ENCODE measurements at regions not wholly inside any gene's neighbourhood (a gene's known extent, or its start where the extent isn't known, plus 50 kb on each side); places are given as distances from the start of the nearest gene placed in this dataset.
"Not testable (repeated sequence)": the region's sequence is repeated elsewhere in the genome, so short reads cannot be mapped to it uniquely, and the experiment has no call there.

DNA sequence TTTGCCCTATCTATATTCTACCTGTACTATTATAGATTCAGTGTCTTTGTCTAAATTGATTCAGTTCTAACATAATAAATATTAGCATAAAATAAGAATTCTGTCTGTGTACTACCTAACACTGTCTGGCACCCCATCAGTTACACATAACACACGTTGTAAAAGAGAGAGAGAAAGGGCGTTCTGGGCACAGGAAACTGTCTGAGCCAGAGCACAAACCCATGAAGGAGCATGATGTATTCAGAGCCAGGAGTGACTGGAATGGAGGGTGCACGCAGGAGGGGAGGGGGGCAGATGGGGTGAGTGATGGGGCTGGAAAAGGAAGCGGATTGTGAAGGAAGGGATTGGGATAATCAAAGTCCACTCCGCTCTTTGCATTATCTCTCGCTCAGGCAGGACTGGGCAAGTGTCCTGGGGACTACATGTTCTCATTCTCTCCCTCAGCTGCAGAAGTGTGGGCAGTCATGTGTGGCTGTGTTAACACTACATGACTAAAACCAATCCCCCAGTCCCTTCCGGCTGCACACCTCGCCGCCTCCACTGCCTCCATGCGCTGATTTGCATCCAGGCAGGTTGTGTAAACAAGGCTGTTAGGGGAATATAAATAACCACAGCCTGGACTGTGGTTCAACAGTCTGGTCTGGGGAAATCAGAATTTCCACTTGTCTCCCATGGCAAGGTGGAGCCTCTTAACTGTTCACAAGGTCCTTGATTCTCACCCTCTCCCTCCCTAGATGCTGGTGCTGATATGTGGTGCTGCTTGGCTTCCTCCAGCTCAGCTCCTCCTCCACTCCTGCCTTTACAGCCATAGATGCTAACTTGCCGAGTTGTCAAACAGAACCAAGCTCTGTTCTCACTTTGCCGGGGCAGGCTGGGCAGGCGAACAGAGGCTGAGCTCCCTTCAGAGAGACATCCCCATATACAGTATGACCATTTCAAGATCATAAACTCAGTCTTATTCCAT lies 367.5 kb upstream of the BRINP1 start:
- Mint-ChIP-seq H3K36me3 (ENCODE audit: low read depth) (no peaks in the 10 kb centered on the region), H3K27me3 (no peaks in the 10 kb centered on the region), H3K4me3 (no peak overlapping the region), H3K27ac (no peak overlapping the region), H3K4me1 (ENCODE audit: low read depth) (no peaks in the 10 kb centered on the region), H3K9me3 (peaks cover 9% of the 10 kb centered on the region)
- DNase-seq = no peak

DNA sequence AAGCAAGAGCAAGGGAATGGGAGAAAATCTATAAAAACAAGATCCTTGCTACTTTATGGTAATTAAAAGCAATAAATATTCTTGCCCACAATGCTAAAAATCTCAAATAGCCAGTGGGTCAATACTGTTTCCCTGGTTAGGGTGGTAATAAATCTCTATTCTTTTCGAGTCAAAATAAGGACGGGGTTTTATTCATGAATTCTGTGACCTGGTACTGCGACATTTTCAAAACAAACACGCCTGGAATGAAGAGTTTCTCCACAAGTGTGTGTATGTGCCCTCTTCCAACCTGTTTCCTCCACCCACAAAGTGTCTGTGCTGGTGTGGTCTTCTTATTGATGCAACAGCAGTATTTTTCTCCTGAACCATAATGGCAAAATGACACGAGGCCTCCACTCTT lies 358.8 kb upstream of the BRINP1 start:
- no peak for DNase-seq
- H3K36me3 Mint-ChIP-seq (ENCODE audit: low read depth) = no peaks in the 10 kb centered on the region
- H3K4me1 Mint-ChIP-seq (ENCODE audit: low read depth) = no peaks in the 10 kb centered on the region
- peaks cover 6% of the 10 kb centered on the region for H3K9me3 Mint-ChIP-seq
- no peak overlapping the region for H3K27ac Mint-ChIP-seq
- H3K27me3 Mint-ChIP-seq = no peaks in the 10 kb centered on the region
- H3K4me3 Mint-ChIP-seq = no peak overlapping the region

DNA sequence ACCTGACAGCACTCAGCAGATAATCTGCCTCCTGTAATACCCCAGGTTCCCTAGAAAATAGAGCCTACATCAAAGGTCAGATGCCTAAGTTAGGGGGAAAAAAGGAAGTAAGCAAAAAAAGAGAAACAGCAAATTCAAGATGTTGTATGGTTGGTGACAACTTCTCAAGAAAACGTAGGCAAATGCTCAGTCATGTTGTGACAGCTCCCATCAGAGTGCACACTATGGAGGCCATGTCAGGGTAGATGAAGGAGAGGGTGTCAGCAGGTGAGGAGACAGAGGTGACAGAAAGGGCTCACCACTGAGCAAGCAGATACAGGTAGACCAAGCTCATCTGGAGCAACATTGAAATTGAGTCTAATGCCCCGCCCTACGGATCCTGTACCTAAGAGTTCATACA lies 356.8 kb upstream of the BRINP1 start:
- H3K9me3 Mint-ChIP-seq = no peaks in the 10 kb centered on the region
- H3K4me1 Mint-ChIP-seq (ENCODE audit: low read depth) = no peaks in the 10 kb centered on the region
- no peaks in the 10 kb centered on the region for H3K27me3 Mint-ChIP-seq
- no peak overlapping the region for H3K27ac Mint-ChIP-seq
- no peak overlapping the region for H3K4me3 Mint-ChIP-seq
- no peaks in the 10 kb centered on the region for H3K36me3 Mint-ChIP-seq (ENCODE audit: low read depth)
- DNase-seq = no peak

DNA sequence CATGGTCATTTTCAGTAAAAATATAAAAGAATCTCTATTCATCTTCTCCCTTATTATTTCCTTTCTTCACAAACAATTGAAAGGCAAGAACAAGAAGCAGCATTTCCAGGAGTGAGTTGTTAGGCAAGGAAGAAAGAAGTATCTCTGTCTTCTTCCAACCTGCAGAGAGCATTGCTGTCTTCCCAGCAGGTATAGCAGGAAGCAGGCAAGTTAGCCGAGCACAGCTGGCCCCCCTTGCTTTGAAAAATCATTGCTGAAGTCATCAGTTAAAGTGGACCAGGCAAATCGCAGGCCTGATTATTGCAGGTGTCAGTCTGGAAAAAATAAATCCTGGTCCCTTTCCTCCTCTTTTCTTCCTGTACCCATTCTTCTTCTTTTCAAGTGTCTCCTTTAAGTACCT lies 353.1 kb upstream of the BRINP1 start:
- Mint-ChIP-seq H3K27me3 (no peaks in the 10 kb centered on the region), H3K4me1 (ENCODE audit: low read depth) (no peaks in the 10 kb centered on the region), H3K36me3 (ENCODE audit: low read depth) (no peaks in the 10 kb centered on the region), H3K27ac (no peak overlapping the region), H3K9me3 (no peaks in the 10 kb centered on the region), H3K4me3 (no peak overlapping the region)
- no peak for DNase-seq

DNA sequence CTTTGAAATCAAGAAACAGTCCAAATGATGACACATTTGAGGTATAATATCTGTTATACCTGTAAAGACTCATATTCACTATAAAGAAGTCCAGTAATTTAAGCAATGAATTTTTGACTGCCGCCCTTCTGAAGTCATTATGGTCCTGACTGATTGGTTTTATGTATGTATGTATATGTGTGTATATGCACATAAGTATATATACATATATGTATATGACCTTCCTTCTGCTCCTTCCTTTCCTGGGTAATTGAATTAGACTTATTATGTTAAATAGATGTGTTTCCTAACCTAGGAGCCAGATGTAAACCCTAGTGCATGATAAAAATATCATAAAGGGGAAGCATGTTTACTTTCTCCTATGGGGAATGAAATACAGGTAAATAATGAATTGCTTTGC lies 343.1 kb upstream of the BRINP1 start:
- no peak for DNase-seq

DNA sequence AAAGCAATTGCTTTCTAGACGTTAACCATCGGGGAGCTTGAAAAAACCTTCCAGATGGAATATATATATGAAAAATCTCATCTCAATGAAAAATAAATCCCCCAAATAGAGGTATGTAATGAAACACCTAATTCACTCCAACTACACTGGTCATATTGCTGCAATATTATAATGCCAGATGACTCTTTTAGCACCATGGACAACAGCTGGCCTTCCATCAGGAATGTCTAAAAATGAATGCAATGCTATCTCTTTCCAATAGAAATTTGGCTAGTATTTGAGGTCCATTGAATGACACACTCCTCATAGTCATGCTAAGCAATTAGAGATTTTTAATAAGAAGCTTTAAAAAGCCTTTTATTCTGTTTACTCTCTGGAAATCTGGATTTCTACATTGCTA lies 340.2 kb upstream of the BRINP1 start:
- no peak for DNase-seq
- Mint-ChIP-seq H3K4me1 (ENCODE audit: low read depth) (no peaks in the 10 kb centered on the region), H3K4me3 (no peak overlapping the region), H3K27me3 (no peaks in the 10 kb centered on the region), H3K27ac (no peak overlapping the region), H3K9me3 (no peaks in the 10 kb centered on the region), H3K36me3 (ENCODE audit: low read depth) (no peaks in the 10 kb centered on the region)

More for the DNA sequence above, 343.1 kb upstream of the BRINP1 start:
- Mint-ChIP-seq H3K9me3 (no peaks in the 10 kb centered on the region), H3K4me3 (no peak overlapping the region), H3K4me1 (ENCODE audit: low read depth) (no peaks in the 10 kb centered on the region), H3K27ac (no peak overlapping the region), H3K27me3 (no peaks in the 10 kb centered on the region), H3K36me3 (ENCODE audit: low read depth) (no peaks in the 10 kb centered on the region)

DNA sequence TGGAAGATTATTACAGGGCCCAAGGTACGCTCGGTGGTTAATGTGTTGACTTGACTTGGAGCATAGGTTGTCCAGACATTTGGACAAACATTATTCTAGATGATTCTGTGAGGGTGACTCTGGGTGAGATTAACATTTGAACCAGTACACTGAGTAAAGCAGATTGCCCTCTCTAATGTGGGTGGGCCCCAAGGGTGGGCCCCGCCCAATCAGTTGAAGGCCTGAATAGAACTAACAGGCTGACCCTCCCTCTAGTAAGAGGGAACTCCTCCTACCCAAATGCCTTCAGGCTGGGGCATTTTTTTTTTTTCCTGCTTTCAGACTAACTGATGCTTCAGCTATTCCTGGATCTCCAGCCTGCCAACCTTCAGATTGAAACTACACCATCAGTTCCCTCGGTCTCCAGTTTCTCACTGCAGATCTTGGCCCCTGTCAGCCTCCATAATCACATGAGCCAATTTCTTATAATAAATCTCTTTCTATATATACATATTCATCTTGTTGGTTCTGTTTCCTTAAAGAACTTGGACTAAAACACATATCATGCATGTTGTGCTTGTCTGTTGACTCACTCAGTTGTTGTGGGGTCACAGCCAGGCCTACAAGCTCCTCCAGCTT lies 338.1 kb upstream of the BRINP1 start:
- Mint-ChIP-seq H3K36me3 (ENCODE audit: low read depth) (no peaks in the 10 kb centered on the region), H3K27ac (no peak overlapping the region), H3K27me3 (no peaks in the 10 kb centered on the region), H3K4me1 (ENCODE audit: low read depth) (no peaks in the 10 kb centered on the region), H3K9me3 (no peaks in the 10 kb centered on the region), H3K4me3 (no peak overlapping the region)
- DNase-seq = no peak

DNA sequence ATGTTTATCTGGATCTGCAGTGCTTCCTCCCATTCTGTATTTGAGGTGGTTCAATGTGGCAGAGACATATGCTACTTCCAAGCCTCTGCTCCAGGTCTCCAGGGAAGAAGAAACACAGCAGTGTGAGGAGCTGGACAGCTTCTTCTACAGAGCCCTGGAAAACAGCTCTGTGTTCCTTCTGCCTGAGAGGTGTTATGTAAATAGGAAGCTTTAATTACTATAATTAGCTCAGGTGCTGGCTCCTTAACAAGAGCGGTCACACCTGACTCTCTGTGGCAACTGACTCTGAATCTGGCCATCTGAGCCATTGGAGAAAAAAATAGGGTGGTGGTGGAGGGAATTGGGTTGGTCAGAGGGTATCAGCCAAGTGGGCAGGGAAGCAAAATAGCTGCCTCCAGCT lies 332.4 kb upstream of the BRINP1 start:
- no peak overlapping the region for H3K27ac Mint-ChIP-seq
- DNase-seq = no peak
- H3K4me1 Mint-ChIP-seq (ENCODE audit: low read depth) = no peaks in the 10 kb centered on the region
- H3K4me3 Mint-ChIP-seq = no peak overlapping the region
- no peaks in the 10 kb centered on the region for H3K36me3 Mint-ChIP-seq (ENCODE audit: low read depth)
- H3K27me3 Mint-ChIP-seq = no peaks in the 10 kb centered on the region
- H3K9me3 Mint-ChIP-seq = no peaks in the 10 kb centered on the region

DNA sequence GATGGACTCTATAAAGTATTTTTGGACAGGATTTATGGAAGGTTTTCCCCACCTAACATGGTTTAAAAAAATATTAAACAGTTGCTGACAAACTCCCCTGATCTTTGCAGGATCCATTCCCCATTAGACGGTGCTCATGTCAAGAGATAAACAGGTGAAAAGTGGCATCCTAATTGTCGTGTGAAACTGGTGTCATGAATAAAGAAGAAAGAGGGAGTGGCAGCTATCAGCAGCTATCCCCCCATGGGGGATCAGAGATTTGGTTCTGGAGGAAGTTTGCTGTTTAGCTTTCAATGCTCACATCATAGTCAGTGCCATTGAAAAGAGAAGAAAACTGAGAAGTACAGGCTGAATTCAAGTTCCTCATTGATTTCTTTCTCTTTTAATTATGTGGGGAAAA lies 329.3 kb upstream of the BRINP1 start:
- H3K9me3 Mint-ChIP-seq = no peaks in the 10 kb centered on the region
- no peak overlapping the region for H3K27ac Mint-ChIP-seq
- no peak for DNase-seq
- H3K4me3 Mint-ChIP-seq = no peak overlapping the region
- no peaks in the 10 kb centered on the region for H3K4me1 Mint-ChIP-seq (ENCODE audit: low read depth)
- H3K27me3 Mint-ChIP-seq = no peaks in the 10 kb centered on the region
- no peaks in the 10 kb centered on the region for H3K36me3 Mint-ChIP-seq (ENCODE audit: low read depth)

DNA sequence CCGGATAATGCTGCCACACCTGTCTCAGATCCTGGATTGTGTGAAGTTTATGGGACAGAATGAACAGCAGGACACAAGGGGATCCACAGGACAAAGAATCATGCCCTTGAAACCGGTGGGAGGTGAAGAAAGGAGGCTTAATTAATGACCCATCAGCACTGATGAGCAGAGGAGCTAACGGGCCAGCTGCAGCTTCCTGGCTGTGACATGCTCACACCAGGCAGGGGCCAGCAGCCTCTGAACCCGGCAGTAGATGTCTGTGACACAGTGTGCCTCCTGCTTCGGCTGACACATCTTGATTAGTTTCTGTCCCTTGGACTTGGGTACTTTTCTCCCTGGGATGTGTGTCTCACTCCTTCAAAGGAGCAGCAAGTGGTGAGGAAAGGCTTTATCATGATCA lies 328.8 kb upstream of the BRINP1 start:
- H3K27ac Mint-ChIP-seq = no peak overlapping the region
- H3K4me3 Mint-ChIP-seq = no peak overlapping the region
- H3K9me3 Mint-ChIP-seq = no peaks in the 10 kb centered on the region
- DNase-seq = no peak
- H3K4me1 Mint-ChIP-seq (ENCODE audit: low read depth) = no peaks in the 10 kb centered on the region
- H3K36me3 Mint-ChIP-seq (ENCODE audit: low read depth) = no peaks in the 10 kb centered on the region
- no peaks in the 10 kb centered on the region for H3K27me3 Mint-ChIP-seq

DNA sequence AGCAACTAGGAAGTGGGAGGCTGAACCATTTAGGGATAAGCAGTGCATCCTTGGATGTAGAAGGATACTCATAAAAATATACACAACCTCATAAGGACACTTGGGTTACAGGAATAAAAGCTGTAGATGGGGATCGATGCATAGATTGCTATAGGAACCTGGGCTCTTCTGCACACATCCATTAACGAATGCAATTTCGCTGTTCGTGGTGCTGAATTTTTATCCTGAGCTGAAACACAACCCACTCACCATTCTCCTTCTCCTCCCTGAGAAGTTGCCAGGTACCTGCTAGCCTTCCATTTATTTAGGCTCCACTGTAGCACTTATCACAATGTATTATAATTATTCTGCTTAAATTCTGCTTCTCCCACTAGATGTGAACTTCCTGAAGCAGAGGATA lies 320.6 kb upstream of the BRINP1 start:
- no peak for DNase-seq
- Mint-ChIP-seq H3K4me3 (no peak overlapping the region), H3K27me3 (no peaks in the 10 kb centered on the region), H3K4me1 (ENCODE audit: low read depth) (no peaks in the 10 kb centered on the region), H3K9me3 (no peaks in the 10 kb centered on the region), H3K36me3 (ENCODE audit: low read depth) (no peaks in the 10 kb centered on the region), H3K27ac (no peak overlapping the region)

DNA sequence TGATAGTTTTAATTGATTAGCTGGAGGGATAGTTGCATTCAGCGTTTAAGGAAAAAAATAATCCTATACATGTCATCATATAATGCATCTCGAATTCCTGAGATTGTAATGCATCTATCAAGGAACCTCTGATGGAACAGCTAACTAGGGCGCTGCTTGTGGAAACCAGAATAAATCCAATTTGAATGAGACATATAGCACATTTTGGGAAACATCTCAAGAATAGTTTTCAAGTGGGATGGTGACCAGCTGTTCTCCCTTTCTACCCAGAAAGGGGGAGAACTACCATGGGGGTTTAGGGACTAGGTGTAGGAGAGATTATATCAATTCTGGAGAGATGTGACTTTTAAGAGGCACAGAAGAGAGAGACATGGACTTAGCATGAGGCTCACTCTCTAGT lies 319.3 kb upstream of the BRINP1 start:
- Mint-ChIP-seq H3K27ac (no peak overlapping the region), H3K4me1 (ENCODE audit: low read depth) (no peaks in the 10 kb centered on the region)

DNA sequence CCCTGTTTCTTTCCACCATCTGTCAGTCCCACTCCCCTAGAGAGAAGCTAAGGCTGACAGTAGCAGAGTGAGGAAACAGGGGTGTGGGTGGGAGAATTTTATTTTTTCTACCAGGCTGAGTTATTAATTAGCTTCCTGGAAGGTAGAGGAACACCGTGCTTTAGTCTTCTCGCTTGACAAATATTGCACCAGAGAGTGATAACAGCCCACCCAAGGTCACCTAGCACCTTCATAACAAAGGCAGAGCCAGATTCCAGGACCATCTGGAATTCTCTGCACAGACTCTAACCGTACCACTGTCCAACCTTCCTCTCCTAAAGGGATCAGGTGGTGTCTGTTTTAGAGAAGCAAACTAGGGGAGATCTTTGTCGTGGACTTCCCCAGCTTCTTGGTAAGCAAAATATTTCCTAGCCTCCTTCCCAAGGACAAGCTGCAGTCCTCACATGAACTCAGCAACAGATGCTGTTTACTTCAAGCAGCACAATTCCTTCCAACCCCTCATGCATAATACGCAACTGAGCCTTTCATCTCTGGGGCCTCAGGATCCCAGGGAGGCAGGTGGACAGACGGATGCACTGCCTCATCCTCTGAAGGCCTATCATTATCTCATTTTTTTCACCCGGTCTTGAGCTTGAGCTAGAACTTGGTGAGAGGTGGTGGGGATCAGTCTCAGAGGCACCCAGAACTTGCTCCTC lies 308.7 kb upstream of the BRINP1 start:
- H3K27me3 Mint-ChIP-seq = no peaks in the 10 kb centered on the region
- no peak overlapping the region for H3K27ac Mint-ChIP-seq
- no peak for DNase-seq

More for the DNA sequence above, 319.3 kb upstream of the BRINP1 start:
- Mint-ChIP-seq H3K9me3 (no peaks in the 10 kb centered on the region), H3K4me3 (no peak overlapping the region), H3K27me3 (no peaks in the 10 kb centered on the region), H3K36me3 (ENCODE audit: low read depth) (no peaks in the 10 kb centered on the region)
- DNase-seq = no peak

DNA sequence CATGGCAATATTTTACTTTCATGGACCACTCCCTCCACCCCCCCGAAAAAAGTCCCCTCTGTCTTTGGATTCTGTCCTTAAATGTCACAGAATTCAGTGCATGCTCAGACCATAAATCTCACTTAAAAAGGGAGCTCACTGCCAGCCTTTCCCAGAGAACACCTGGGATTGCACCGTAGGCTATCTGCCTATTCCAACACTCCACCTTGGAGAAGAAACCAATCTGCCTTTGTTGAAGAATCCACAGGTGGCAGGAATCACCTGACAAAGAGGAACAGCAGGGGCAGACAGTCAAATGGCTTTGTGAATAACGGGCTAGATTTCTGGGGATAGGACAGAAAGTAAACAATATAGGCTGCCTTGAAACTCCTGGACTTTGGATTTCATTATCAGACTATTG lies 306.7 kb upstream of the BRINP1 start:
- Mint-ChIP-seq H3K36me3 (ENCODE audit: low read depth) (no peaks in the 10 kb centered on the region), H3K9me3 (no peaks in the 10 kb centered on the region), H3K4me3 (no peak overlapping the region), H3K27me3 (no peaks in the 10 kb centered on the region), H3K4me1 (ENCODE audit: low read depth) (no peaks in the 10 kb centered on the region), H3K27ac (no peak overlapping the region)
- DNase-seq = no peak

More for the DNA sequence above, 308.7 kb upstream of the BRINP1 start:
- Mint-ChIP-seq H3K4me1 (ENCODE audit: low read depth) (no peaks in the 10 kb centered on the region), H3K9me3 (no peaks in the 10 kb centered on the region), H3K36me3 (ENCODE audit: low read depth) (no peaks in the 10 kb centered on the region), H3K4me3 (no peak overlapping the region)

DNA sequence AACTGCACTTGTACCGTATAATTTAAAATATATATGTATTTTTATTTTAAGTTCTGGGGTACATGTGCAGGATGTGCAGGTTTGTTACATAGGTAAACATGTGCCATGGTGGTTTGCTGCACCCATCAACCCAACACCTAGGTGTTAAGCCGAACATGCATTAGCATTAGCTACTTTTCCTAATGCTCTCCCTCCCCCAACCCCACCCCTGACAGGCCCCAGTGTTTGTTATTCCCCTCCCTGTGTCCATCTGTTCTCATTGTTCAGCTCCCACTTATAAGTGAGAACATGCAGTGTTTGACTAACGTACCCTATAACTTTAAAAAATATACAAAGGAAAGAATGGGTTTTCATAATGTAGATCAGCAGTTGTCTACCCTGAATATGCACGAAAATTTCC lies 303.5 kb upstream of the BRINP1 start:
- not testable (repeated sequence) for H3K27me3 Mint-ChIP-seq; H3K4me1 Mint-ChIP-seq (ENCODE audit: low read depth); H3K36me3 Mint-ChIP-seq (ENCODE audit: low read depth); H3K4me3 Mint-ChIP-seq; DNase-seq; H3K27ac Mint-ChIP-seq; H3K9me3 Mint-ChIP-seq

Measured in activated T-cell treated with anti-CD3 and anti-CD28 coated beads, Interleukin-2, amount 50 U/mL, for 24 hours (primary cell).